ENCODE measurements at regions not wholly inside any gene's neighbourhood (a gene's known extent, or its start where the extent isn't known, plus 50 kb on each side); places are given as distances from the start of the nearest gene placed in this dataset.

DNA sequence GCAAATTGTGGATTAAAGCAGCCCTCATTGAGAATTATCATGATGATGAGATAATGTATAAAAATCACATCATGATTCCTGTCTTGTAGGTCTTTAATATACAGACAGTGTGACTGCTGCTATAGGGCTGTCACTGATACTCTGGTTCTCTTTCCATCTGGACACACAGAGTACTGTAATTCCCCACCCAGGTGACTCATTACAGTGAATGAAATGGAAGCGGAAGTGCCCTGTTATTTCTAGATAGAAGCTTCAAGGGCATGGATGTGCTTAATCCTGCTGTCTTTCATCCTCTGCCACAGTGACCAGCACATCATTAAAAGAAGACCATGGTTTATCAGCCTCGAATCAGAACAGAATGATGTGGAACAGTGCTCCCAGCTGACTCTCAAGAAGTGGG lies 1234.0 kb downstream of the SORCS3 start:
- DNase-seq (ENCODE audit: low read depth): no peak

DNA sequence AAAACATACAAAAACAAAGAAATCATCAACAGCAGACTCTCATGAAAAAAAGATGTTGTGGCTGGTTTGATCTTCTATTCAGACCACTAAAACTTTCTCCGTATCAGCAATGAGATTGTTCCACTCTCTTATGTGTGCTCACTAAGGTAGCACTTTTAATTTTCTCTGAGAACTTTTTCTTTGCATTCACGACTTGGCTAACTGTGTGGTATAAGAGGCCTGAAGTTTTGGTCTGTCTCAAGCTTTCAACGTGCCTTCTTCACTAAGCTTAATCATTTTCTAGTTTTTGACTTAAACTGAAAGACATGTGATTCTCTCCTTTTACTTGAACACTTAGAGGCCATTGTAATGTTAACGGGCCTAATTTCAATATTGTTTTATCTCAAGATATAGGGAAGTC lies 1231.6 kb downstream of the SORCS3 start:
- no peak for DNase-seq (ENCODE audit: low read depth)

DNA sequence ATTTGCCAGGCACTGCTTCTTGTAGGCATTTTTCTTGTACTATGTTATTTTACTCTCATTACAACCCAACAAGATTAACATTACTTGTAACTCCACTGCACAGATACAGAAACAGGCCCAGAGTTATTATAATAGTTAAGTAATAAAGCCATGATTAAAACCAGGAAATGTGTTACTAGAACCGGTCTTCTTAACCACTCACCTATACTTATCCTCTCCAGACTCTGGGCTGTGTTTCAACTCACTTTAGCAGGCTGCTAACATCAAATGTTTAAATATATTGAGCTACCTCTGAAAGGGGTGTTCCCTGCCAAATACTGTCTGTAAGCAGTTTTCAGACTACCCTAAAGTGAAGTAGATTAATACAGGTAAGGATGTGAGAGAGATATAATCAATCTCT lies 1227.8 kb downstream of the SORCS3 start:
- DNase-seq (ENCODE audit: low read depth): no peak

DNA sequence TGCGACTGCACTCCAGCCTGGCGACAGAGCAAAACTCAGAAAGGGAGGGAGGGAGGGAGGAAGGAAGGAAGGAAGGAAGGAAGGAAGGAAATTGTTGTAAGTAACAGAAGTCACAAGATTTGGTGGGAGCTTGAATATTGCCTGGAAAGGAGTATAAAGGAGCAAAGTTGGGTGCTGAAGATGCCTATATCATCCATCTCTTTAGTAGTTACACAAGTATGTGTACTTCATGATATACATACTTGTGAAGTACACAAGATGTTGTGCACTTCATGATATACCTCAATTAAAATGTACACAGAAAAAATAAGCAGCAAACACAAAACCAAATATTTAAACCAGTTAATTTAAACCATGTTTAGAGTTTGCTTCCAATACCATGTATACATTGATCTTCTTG lies 1223.8 kb downstream of the SORCS3 start:
- DNase-seq (ENCODE audit: low read depth): no peak

DNA sequence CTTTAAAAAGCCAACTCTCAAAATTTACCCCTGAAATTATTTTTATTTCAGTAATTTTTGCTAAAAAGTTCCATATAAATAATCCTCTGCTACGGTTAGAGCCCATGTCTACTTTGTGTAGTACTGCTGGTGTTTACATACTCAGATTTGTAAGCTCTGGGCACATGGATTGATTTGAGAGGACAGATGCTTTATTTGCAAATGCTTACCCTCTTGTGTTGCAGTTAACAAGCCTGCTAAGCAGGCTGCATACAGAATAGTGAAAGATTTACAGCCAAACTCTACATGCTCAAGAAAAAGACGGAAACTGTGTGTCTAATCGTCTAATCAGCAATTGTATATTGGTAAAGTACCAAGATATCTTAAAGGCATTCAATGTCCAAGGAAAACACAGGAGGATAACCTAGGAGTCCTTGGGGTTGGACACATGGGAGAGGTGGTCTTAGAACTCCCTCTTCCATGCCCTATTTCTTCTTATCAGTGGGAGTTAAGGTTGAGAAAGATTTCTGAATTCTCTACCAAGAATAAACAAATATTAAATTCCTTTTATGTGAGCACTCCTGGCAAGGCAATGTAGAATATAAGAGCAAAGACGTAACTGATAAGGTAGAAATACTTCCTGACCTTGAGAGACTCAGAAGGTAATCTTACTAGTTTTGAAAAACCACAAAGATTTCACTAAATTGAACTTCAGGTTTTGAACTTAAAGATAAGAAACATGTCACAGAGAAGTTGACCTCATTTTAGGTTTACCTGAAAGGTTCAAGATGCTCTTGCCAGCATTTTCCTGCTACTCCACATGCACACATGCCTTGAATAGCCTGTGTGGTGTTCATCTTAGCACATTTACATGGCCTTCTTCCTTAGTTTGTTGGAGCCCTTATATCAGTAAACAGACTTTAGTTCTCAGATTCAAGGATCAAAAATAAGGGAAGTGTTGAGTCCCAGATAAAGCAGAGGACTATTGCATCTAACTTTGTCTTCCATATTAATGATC lies 1216.5 kb downstream of the SORCS3 start:
- DNase-seq (ENCODE audit: low read depth): no peak

DNA sequence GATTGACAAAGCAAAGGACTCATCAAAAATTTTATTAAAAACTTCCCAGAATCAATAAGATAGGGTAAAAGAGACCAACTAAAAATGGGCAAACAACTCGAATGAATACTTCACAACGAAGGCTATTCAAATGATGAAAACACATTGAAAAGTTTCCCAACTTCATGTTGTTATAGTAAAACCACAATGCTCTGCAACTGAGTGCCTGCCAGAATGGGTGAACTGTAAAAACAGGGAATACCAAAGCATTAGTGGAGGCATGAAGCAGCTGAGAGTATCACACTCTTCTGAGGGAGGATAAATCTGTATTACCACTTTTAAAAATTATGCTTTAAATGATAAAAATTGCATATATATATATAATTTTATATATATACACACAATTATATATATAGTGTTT lies 1214.7 kb downstream of the SORCS3 start:
- no peak for DNase-seq (ENCODE audit: low read depth)

DNA sequence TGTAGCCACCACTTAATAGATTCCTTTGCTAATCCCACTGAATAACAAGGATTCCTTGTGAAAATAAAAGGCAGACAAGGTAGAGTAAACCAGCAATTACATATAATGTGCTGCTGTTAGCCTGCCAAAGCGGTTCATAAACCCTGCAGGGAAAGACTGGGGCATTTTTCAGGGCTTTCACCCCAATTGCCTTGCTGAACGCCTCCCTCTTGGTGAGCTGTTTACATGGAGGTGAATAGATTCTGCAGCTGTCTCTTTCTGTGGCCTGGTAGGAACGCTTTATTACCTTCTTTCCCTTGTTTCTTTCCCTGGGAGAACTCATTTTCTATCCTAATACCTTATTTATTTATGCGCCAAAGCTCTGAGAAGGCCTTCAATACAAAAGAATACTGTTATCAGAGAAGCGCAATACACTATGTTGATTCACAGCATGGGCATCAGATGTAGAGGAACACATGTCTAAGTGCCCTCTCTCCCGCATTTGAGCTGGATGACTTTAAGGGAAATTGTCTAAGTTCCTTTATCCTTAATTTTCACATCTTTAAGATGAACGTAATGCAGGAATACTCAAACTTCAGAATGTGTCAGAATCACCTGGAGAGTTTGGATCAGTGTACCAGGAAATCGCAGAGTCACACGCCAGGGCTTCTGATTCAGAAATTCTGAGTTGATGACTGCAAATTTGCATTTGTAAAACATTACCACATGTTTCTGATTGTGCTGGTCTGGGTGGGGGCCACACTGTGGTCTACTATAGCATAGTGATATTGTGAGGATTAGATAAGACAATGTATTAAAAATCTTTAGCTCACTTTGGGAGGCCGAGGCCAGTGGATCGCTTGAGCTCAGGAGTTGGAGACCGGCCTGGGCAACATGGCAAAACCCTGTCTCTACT lies 1203.8 kb downstream of the SORCS3 start:
- no peak for DNase-seq (ENCODE audit: low read depth)

DNA sequence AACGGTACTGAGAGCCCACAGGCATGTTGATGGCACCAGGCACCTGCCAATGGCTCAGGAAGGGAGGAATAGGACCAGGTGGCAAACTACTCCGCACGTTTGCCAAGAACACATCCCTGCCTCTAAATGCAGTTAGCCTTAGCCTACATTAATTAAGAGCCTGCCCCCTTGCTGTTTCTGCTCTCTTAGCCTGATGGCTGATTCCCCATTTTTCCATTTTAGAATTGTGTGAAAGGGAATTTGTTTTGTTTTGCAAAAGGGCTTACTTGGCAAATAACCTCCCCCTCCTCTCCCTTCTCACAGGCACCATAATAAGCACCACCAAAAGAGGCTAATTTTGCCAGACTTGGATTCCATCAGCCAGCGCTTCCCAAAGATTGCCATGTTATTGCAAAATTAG lies 1203.2 kb downstream of the SORCS3 start:
- DNase-seq (ENCODE audit: low read depth): no peak

DNA sequence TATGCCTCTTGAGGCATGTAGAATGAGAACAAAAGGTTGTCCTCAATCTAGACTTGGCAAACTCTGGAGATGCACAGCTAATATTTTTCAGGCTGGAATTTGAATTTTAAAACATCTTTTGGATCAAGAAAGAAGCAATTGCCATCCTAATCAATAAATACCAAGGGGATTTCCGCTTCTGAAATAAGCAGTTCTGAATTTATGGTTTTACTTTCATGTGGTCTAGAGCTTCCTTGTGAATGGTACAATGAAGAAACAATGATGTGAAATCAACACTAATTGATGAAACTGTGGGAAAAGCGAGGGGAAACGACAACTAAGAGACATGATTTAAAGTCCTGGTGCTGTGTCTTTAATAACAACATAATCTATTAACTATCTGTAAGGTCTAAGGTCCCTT lies 1202.7 kb downstream of the SORCS3 start:
- DNase-seq (ENCODE audit: low read depth): no peak

DNA sequence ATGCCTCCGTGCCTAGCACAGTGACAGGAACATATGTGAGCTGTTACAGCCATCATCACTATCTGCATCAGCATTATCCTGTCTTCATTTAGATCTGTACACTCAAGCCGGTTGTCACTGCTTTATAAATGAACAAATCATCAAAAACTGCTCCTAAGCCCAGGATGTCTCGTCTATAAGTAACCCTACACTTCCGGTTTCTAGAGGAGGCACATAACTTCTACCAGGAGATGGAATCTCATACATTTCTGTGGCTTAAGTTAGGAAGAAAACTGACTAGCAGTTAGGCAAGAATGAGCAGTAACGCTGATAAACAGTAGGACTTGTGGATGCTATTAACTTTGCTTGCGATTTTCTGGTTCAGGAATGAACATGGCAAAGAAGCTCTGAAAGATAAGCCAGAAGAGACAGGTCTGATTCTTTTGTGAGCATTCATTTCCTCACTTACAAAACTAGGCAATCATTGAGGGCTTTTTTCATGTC lies 1199.2 kb downstream of the SORCS3 start:
- DNase-seq (ENCODE audit: low read depth): peak; percentile 20

DNA sequence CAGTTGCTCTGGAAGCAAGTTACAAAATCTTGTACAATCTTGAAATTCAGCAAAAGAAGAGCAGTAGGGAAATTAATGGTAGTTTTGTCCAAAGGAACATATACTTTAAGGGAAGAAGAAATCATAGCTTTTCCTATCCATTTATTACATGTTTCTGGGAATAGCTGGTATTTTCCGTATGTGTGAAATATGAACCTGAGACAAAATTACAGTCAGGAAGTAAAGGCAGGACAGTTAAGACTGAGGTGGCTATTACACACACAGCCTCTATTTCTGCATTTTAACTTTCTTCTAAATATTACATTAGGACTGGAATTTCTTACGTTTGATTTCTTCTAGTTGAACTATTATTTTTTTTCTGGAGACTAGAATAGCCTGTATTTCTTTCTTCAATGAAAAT lies 1197.3 kb downstream of the SORCS3 start:
- DNase-seq (ENCODE audit: low read depth): no peak

DNA sequence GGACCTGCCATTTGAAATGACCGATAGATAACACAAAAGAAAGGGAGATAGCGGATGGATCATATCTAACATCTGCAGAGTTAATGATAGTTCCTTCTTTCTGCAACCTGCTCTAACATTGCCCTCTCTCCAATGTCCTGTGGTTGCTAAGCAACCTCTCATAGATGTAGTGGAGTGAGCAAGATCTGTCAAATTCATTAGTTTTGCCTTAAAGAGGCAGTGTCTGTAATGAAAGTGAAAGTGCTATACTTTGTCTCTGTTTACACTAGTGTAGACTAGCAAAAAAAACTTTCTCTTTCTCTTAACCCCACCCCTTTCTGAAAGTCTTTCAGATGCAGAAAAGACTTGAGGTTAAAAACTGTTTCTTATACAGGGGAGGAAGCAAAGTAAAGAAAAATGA lies 1196.9 kb downstream of the SORCS3 start:
- DNase-seq (ENCODE audit: low read depth): no peak

DNA sequence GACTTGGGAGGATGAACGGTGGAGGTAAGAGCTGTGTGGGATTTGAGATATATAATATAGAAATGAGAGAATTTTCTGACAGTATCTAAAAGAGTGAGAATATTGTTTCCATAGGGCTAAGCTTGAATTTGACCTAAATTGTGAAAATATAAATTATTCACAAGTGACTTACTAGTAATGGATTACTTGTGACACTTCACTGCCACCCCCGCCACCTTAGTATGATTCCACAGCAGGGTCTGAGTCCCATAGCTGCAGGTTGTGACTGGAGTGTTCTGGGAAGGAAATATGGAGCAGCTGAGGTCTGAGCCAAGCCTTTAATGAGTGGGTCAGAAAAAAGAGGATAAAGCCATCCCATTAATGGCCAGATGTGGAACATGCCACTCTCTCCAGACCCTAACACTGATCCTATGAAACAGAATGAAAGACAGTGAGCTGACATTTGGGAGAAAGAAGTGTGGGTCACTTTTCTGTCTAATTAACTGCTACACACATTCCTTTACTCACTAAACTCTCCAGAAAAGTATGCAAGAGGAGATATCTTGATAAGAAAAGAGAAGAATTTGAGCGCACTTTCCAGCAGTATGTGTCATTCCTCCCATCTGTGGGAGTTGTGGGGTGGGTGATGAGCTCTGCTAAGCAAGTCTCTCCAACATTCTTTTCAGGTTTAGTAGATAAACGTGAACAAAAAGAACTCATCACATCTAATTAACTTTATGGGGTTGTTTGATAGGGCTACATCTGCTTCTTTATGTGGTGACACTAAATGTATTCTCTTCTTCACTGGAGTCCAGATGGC lies 1193.4 kb downstream of the SORCS3 start:
- DNase-seq (ENCODE audit: low read depth): peak; percentile 22

DNA sequence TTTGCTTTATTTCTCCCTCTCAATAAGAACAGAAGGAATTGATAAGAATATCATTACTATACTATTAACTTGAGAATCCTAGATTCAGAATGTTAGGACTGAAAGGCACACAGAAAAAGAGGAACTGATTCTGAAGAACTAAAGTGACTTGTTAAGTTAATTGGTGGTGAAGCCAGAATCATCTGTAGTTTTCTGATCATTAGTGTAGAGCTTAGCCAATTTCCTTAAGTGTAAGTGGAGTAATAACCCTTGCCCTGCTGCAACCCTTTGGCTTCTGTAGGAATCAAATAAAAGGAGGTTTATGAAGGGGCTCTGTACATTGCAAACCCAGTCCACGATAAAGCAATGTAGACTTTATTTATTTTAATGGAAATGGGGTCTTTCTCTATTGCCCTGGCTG lies 1186.0 kb downstream of the SORCS3 start:
- DNase-seq (ENCODE audit: low read depth): no peak

DNA sequence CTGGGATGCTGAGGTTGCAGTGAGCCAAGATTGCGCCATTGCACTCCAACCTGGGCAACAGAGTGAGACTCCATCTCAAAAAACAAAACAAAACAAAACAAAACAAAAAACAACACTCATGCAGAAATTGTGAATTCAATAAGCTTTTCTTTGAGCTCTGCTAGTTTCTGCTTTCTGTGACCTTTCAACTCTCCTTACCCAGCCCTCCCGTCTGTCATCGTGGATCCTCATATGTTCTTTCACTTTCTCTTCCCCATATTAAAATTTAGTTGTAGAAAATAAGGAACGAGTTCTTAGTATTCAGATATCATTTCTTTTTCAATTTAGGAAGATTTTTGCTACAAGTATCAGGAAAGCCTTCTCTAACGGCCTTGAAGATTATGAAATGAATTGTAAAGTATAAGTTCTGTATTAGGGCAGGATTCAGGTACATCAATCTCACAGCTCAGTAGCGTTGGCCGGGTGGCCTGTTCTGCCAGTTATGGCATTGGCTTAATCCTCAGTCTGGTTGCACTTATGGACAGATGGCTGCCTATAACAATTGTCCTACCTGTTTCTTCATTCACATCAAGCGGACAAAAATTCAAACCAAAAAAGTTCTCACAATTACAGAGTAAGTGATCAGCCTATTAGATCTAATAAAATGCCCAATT lies 1167.0 kb downstream of the SORCS3 start:
- DNase-seq (ENCODE audit: low read depth): no peak

DNA sequence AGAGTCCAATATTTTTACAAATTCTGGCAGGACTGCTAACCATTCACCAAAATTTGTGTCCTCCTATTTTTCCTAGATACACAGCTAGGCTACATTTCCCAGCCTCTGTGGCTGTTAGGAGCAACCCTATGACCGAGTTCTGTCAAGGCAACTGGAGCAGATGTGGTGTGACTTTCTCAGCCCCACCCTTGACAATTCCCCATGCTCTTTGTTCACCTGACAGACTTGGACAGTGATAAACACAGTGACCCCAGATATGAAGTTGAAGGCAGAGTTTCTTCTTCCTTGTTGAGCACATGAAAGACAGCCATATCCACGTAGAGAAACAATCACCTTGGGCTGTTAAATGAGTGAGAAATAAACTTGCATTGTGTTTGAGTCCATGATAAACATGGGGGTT lies 1162.1 kb downstream of the SORCS3 start:
- DNase-seq (ENCODE audit: low read depth): no peak

DNA sequence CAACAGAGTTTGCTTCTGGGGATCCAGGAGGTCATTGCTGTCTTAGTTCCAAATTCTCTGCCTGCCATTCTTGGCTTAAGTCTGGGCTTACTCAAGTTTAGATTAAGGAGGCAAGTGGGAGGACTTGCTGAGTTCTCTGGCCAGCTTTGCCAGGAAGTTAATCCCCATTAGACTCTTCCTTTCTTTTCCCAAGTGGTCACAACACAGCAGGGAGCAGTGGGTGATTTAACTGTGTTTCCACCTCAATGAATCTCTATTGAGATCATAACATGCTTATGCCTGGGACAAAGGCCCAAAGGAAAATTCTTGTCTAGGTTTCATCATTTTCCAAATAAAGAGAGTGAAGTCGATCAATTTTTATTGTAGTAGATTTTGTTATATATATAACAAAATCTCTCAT lies 1159.6 kb downstream of the SORCS3 start:
- peak; percentile 63 for DNase-seq (ENCODE audit: low read depth)

DNA sequence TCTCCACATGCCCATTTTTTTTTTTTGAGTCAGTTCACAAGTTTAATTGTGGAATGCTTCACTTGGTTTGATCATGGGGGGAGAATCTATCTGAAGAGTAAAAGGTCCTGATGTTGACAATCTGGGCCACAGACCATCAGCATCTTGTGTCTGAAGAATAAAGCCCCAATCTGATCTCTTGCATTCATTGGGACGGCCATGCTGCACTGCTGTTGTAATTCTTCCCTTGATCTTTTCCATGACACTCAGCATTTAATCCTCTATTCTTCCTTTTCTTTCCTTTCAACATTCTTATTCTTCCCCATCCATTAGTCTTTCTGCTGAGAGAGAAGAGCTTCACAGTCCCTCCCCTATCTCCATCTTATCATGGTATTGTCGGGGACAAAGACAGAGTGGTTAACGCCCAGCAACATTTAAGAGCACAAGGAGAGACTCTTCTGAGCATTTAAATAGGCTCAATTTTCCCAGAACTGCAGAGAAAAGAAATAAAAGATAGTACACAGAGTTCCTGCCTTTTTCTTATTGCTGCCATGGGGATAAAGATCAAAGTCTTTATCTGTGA lies 1157.3 kb downstream of the SORCS3 start:
- no peak for DNase-seq (ENCODE audit: low read depth)

DNA sequence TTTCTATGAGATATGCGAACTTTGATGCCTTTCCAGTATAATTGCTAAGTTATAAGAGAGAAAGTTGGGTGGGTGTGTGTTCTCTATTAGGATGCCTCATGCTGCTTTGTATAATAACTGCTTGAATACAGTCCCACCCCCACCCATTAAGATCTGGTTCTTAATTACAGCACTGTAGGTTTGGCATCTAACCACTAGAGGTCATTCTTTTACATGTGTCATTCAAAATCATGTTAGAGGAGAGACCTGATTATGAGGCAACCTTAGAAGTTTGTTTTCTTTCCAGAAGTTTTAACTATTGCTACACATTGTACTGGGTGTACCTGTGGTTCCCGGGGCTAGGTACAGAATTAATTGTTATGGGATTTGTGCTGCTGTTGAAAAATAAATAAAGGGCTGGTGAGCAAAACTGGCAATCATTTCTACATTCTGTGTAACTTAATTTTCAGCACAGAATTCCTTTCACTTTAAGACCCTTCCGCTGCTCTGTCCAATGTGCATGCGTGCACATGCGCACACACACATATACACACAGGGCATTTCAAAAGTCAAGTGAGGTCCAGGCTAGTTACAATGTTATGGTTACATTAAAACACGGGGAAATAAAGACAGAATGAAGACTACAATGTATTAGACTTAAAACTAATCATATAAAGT lies 1156.3 kb downstream of the SORCS3 start:
- peak; percentile 11 for DNase-seq (ENCODE audit: low read depth)

DNA sequence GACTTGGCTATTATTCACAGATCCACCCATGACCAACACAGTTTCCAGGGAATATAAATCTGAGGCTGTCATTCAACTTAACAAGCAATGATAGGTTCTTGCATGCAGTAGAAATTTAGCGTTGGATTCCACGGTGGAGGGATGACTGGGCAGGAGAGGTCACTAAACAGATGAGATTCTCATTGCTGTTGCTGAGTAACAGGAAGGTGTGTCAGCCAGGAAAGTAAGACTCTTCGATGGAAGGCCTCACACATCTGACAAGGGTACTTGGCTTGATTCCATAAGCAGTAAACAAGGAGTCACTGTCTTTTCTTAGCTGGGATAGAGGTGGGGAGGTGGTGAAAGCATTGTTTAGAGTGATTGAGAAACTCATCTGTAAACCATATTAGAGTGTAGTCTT lies 1152.0 kb downstream of the SORCS3 start:
- no peak for DNase-seq (ENCODE audit: low read depth)

DNA sequence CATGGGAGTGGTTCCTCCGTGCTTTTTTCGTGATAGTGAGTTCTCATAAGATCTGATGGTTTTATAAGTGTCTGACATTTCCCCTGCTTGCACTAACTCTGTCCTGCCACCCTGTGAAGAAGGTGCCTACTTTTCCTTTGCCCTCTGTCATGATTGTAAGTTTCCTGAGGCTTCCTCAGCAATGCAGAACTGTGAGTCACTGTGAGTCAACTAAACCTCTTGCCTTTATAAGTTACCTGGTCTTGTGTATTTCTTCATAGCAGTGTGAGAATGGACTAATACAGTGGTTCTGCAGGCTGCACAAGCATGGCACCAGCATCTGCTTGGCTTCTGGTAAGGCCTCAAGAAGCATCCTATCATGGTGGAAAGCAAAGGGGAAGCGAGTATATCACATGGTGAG lies 1144.6 kb downstream of the SORCS3 start:
- no peak for DNase-seq (ENCODE audit: low read depth)
